LNCAP (cell line): ENCODE measurements at regions not wholly inside any gene's neighbourhood (a gene's known extent, or its start where the extent isn't known, plus 50 kb on each side); places are given as distances from the start of the nearest gene placed in this dataset.

ENCODE experiments used
- CTCF ChIP-seq: fragments of 450-650 bp; IDR thresholded peaks from 2 replicates; pipeline ENCODE4 v1.5.1; 2017; ENCODE audit warnings: mild to moderate bottlenecking

DNA sequence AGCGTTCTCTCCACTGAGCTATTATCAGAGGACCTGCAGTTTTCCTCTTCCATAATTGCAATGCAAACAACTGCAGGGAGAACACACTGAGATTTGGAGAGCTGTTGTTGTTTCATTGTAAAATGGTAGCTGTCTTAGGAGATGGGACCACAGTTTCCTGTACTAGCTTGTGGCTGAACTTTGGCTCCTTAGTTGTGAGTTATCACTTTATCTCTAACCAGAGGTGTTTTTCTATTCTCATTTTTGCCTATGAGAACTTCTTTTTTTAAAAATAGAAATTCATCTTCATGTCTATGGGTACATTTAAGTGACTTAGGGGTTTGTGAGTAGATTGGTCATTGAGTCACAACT, 216.5 kb downstream of the SLC38A4 start:
- no peak for TF ChIP-seq CTCF

DNA sequence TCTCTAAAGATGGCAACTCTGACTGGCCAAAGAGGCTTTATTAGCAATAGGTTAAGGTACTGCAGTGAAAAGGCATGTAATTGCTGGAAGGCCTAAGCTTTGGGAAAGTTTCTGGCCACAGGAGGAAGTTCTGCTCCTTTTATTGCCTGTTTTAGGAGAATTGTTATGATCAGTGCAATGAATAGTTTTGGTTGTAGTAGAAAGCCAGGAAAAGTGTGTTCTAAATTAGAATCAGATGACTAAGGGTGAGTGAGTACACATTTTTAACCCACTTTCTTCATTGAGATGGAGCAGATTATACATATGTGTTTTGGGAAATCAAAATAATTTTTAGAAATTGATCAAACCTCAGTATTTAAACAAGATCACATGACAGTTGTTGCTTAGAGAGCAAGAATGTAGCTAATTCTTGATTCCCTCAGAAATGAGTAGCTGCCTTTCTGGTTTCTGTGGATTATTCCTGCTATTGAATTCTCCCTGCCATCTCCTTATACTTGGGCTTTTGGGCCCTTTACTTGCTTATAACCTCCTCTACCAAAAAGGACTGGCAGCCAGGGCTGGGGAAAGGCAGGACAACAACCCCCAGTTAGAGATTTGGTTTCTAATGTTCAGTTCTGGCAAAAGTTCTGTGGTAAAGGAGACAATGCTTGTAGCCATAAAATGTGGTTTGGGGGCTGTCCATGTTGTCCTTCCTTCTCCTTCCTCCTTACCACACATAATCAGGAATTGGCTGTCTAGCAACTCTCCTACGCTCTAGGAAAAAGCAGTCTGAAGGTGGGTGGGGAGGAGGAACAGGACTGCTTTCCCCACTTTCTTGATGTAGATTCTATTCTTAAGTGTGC, 217.1 kb downstream of the SLC38A4 start:
- no peak for TF ChIP-seq CTCF

- TF ChIP-seq CTCF = no peak
Measured at GRCh38 chr12:46604684-46605083, 221.1 kb downstream of the SLC38A4 start.

GRCh38 chr12:46603776-46604456, 221.9 kb downstream of the SLC38A4 start:
- TF ChIP-seq CTCF = no peak

DNA sequence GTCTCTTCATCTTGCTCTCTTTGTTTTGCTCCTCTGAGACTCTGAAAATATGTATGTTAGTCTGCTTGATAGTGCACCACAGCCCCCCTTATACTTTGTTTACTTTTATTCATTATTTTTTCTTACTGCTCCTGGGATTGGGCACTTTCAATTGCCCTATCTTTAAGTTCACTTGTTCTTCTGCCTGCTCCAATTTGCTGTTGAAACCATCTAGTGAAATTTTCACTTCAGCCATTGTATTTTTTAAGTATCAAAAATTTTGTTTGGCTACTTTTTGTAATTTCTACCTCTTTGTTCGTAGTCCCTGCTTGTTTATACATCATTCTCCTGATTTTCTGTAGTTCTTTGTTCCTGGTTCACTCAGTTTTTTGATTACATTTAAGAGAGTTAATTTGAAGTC, 223.3 kb downstream of the SLC38A4 start:
- no peak for TF ChIP-seq CTCF

DNA sequence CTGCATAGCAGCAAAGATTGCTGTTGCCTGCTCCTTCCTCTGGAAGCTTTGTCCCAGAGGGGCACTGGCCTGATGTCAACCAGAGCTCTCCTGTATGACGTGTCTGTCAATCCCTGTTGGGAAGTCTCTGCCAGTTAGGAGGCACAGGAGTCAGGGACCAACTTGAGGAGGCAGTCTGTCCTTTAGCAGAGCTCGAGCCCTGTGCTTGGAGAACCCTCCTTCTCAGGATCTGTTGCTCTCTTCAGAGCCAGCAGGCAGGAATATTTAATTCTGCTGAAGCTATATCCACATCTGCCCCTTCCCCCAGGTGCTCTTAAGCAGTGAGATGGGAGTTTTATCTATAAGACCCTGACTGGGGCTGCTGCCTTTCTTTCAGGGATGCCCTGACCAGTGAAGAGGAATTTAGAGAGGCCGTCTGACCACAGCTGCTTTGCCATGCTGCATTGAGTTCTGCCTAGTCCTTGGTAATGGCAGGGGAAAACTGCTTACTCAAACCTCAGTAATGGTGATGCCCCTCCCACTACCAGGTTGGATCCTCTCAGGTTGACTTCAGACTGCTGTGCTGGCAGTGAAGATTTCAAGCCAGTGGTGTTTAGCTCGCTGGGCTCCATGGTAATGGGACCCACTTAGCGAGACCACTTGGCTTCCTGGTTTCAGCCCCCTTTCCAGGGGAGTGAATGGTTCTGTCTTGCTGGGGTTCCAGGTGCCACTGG, 218.6 kb upstream of the SLC38A2 start:
- no peak for TF ChIP-seq CTCF

DNA sequence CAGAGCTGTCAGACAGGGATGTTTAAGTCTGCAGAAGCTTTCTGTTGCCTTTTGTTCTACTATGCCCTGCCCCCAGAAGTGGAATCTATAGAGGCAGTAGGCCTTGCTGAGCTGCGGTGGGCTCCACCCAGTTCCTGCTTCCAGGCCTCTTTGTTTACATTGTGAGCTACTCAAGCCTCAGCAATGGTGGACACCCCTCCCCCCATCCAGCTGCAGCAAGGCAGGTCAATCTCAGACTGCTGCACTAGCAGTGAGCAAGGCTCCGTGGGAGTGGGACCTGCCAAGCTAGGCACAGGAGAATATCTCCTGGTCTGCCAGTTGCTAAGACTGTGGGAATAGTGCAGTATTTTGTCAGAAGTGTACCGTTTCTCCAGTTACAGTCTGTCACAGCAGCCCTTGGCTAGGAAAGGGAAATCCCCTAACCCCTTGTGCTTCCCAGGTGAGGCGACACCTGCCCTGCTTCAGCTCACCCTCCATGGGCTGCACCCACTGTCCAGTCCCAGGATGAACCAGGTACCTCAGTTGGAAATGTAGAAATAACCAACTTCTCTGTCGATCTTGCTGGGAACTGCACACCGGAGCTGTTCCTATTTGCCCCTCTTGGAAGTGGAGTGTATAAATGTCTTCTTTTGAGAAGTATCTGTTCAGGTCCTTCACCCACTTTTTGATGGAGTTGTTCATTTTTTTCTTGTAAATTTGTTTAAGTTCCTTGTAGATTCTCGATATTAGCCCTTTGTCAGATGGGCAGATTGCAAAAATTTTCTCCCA, 213.5 kb upstream of the SLC38A2 start:
- TF ChIP-seq CTCF = no peak
